ENCODE measurements at regions not wholly inside any gene's neighbourhood (a gene's known extent, or its start where the extent isn't known, plus 50 kb on each side); places are given as distances from the start of the nearest gene placed in this dataset.
"Not testable (repeated sequence)": the region's sequence is repeated elsewhere in the genome, so short reads cannot be mapped to it uniquely, and the experiment has no call there.

DNA sequence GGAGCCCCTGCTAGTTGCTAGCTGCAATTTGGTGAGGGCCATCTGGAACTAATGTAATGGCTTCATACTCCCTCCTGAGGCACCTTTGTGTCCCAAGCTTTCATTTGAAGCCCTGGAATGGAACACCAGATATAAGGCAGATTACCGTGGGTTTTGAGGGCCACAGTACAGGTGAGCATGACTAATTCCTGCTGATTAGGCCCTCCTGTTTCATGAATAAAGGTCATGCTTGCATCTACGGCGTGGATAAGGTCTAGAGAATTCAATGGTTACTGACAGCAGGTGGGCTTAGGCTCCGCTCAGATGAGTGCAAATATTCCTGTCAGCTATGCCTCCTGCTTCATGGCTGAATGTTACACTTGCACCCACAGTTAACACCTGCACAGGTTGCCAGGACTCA lies 495.4 kb downstream of the NAP1L3 start:
- DNase-seq: no peak

DNA sequence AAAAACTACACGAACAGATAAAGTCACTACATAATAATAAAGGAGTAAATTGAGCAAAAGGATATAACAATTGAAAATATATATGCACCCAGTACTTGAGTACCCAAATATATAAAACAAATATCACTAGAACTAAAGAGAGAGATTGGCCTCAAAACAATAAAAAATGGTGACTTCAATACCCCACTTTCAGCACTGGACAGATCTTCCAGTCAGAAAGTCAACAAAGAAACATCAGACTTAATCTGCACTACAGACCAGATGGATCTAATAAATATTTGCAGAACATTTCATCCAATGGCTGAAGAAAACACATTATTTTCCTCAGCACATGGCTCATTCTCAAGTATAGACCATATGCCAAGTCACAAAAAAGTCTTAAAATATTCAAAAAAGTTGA lies 503.6 kb downstream of the NAP1L3 start:
- no peak for DNase-seq

DNA sequence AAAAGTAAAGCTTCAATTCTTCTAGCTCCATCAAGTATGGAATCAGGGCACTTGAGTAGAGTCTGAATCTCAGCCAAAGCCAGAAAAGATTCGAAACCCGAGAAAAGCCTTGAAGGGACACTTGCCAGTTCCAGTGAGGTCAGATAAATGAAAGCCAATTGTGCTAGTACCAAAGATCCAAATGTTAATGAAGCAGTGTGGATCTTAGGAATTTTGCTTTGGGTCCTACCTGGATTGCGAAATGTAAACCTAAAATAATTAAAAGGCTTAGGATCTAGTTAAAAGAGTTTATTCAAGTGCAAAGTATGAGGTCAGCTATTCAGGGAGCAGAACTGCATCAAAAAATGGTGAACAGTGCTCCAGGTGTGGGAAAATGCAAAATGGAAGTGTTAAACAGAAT lies 552.6 kb downstream of the NAP1L3 start:
- no peak for DNase-seq

DNA sequence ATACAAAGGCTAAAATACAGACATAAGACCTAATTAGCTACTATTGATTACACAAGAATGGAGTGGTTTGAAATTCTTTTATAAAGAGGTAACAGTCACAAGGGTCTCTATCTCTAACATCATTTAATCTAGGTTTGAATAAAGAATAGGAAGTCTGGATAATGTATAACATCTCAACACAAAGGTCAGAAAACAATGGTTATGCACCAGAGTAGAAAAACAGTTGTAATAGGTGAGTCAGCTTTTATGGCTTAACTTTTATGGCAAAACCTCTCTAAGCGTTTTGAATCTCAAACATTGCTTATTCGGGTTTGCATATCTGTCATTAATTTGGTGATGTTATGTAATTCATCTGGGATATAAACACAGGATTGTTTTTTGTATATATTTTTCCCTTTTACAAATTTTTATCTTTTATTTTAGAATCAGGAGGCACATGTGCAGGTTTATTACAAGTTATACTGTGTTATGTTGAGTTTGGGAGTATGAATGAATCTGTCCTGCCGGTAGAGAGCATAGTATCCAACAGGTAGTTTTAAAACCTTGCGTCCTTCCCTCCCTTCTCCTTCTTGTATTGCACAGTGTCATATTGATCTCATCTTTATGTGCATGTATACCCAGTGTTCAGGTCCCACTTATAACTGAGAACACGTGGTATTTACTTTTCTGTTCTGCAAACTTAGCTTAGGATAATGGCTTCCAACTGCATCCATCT lies 569.9 kb downstream of the NAP1L3 start:
- not testable (repeated sequence) for DNase-seq

DNA sequence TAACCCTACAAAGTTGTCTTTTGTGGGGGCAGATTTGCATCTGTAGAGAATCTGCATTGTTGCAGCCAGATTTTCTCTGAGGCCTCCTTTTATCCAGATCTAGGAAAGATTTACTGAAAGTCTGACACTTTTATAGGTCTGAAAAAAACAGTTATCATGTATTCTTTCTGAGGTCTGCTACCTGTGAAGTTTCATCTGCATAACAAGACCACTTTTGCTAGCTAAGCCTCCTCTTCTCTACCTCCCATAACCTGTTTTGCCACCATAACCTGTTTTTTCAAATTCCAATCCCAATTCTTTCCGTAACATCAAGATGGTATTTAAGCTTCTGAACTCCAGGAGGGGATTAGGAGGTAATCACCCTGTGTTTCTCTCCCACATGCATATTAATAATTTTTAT lies 577.8 kb downstream of the NAP1L3 start:
- not testable (repeated sequence) for DNase-seq

DNA sequence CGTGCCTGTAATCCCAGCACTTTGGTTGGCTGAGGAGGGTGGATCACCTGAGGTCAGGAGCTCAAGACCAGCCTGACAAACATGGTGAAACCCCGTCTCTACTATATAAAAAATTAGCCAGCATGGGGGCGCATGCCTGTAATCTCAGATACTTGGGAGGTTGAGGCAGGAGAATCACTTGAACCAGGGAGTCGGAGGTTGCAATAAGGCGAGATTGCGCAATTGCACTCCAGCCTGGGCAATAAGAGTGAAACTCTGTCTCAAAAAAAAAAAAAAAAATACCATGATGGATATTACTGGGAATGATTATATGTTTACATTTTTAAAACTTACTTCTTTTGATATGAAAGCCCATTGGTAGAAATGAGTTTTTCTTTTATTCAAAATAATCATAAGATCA lies 594.5 kb downstream of the NAP1L3 start:
- not testable (repeated sequence) for DNase-seq

DNA sequence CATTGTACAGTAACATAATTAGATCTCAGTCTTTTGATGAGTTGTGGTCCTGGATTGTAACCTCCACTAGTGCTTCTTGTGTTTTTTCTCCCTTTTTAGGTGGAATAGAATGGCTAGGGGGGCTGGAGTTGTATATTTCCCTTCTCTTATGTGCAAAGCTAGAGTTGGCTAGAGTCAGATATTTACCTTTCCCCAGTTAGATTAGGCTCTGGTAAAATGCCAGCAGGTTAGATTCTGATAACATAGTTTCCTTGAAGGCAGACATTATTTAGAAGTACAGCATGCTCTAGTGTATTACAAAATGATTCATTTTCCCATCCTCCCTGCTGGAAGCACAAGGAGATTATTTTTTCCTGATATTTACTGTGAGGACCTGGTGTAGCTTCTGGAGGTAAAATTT lies 618.1 kb downstream of the NAP1L3 start:
- not testable (repeated sequence) for DNase-seq

DNA sequence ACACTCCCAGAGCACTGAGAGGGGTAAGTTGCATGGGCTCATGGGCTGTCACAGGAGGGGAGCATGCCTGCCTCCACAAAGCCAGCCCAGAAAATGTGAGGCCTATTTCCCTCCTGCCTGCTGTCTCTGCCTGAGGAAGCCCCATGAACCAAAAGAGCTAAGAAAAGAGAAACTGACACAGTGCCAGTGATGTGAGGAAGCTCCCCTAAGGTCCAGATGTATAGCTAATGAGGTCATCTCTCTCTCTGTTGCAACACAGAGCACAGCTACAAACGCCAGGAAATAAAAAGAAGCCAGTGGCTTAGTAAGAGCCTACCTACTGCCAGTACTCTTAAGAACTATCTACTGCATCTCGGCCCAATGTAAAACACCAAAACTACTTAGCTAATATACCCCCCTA lies 653.5 kb downstream of the NAP1L3 start:
- peak; percentile 10 for DNase-seq

DNA sequence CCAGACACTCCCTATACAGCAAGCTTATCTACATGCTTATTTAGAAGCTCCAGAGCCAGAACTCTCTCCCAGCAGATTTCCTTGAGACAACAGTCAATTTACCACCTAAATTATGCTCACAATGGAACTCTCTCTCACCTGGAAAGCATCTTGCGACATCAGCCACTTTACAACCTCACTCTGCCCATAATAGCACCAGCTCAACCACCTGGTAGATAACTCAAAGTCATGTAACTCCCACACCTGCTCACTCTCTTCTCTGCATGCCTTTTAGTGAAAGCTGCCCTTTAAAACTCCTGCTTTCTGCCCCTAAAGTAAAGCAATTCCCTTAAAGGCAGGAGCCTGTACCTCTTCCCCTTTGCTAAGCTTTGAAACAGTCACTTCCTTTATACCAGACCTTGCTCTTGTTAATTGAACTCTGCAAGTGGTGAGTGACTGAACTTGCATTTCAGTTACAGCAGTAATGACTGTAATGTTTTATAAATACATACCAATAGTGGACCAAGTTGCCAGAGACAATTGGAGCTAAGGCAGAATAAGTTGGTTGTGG lies 658.8 kb downstream of the NAP1L3 start:
- DNase-seq: not testable (repeated sequence)

Measured in hindlimb muscle (tissue), 1 donor.